Activated naive CD8-positive, alpha-beta T cell treated with anti-CD3 and anti-CD28 coated beads, Interleukin-2, amount 10 ng/mL, durations not matched to agents 7 days and 5 days (primary cell): ENCODE measurements at regions not wholly inside any gene's neighbourhood (a gene's known extent, or its start where the extent isn't known, plus 50 kb on each side); places are given as distances from the start of the nearest gene placed in this dataset.
"Not testable (repeated sequence)": the region's sequence is repeated elsewhere in the genome, so short reads cannot be mapped to it uniquely, and the experiment has no call there.

ENCODE experiments used
- ATAC-seq: fragments of 150-1000 bp; cut with Tn5 transposase; one replicate; pipeline ENCODE4 v1.10.0; 2021; ENCODE audit warnings: low read depth, moderate library complexity
- POLR2A ChIA-PET: fragments of 350-600 bp; sonication (Branson Sonifier 250); formaldehyde crosslinking; loops from one replicate; lab custom pipeline; 2021; ENCODE audit warnings: antibody characterized with exemption; lab: Charles Lee
- DNase-seq: peaks from one replicate; pipeline ENCODE4 v3.0.0; 2021
- H3K27ac Mint-ChIP-seq: one replicate; pipeline ENCODE4 v1.8.0; 2022; ENCODE audit warnings: mild to moderate bottlenecking, mixed read lengths
- H3K27me3 Mint-ChIP-seq: one replicate; pipeline ENCODE4 v1.8.0; 2022; ENCODE audit warnings: mild to moderate bottlenecking, moderate library complexity, mixed read lengths
- H3K36me3 Mint-ChIP-seq: one replicate; pipeline ENCODE4 v1.8.0; 2021; ENCODE audit warnings: mild to moderate bottlenecking, mixed read lengths
- H3K4me1 Mint-ChIP-seq: one replicate; pipeline ENCODE4 v1.8.0; 2021; ENCODE audit warnings: mixed read lengths
- H3K4me3 Mint-ChIP-seq: one replicate; pipeline ENCODE4 v1.8.0; 2022; ENCODE audit warnings: mild to moderate bottlenecking, moderate library complexity, mixed read lengths
- H3K9me3 Mint-ChIP-seq: one replicate; pipeline ENCODE4 v1.8.0; 2021; ENCODE audit warnings: mixed read lengths

DNA sequence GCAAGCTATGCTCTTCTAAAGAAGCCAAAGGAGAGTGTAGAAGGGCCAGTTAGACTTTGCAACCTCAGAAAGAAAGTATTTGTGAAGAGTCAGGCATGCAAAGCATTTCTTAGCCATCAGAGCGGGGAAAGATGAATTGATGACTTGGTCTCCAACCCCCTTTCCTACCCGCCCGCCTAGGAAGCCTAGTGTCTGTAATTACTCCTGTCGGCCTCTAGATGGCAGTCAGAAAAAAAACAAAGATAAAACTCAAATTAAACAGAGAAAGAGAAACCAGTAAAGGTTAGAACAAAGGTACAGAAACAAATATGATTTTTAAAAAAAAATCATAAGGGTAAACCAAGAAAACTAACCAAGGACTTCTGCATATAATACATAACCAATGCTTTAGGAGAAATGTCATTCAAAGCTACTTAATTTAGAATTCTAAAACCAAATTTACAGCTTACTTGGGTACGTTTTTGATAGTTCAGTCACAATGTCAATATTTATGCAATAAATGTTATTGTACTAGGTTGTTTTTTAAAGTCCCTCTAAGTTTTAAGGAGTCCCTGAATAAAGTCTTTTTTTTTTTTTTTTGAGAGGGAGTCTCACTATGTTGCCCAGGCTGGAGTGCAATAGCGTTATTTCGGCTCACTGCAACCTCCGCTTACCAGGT, 97.6 kb downstream of the LYZL1 start:
- peak; percentile 36 for ATAC-seq
- Mint-ChIP-seq H3K36me3 (peaks cover 2% of the 10 kb centered on the region), H3K9me3 (no peaks in the 10 kb centered on the region), H3K4me1 (peaks cover 9% of the 10 kb centered on the region), H3K4me3 (no peak overlapping the region), H3K27ac (no peak overlapping the region), H3K27me3 (peaks cover 5% of the 10 kb centered on the region)
- POLR2A ChIA-PET: interaction anchor here (0.7 kb wide), 1 partner anchor 126 kb away, joined by 5 read pairs; no protein-coding TSS in a partner anchor
- no peak for DNase-seq

GRCh38 chr10:29387269-29387668, 98.4 kb downstream of the LYZL1 start:
- Mint-ChIP-seq H3K4me1 (peaks cover 8% of the 10 kb centered on the region), H3K4me3 (no peak overlapping the region), H3K9me3 (no peaks in the 10 kb centered on the region), H3K27ac (no peak overlapping the region), H3K36me3 (peaks cover 2% of the 10 kb centered on the region), H3K27me3 (peaks cover 5% of the 10 kb centered on the region)
- POLR2A ChIA-PET: no interaction called here
- ATAC-seq (no peak), DNase-seq (no peak)

GRCh38 chr10:29388112-29388511, 99.2 kb downstream of the LYZL1 start:
- H3K4me1 Mint-ChIP-seq, ATAC-seq, H3K27me3 Mint-ChIP-seq, H3K4me3 Mint-ChIP-seq, POLR2A ChIA-PET, DNase-seq, H3K9me3 Mint-ChIP-seq, H3K36me3 Mint-ChIP-seq, H3K27ac Mint-ChIP-seq: not testable (repeated sequence)

GRCh38 chr10:29389493-29389892, 100.6 kb downstream of the LYZL1 start:
- H3K4me3 Mint-ChIP-seq: no peak overlapping the region
- POLR2A ChIA-PET: no interaction called here
- peaks cover 2% of the 10 kb centered on the region for H3K4me1 Mint-ChIP-seq
- H3K9me3 Mint-ChIP-seq: no peaks in the 10 kb centered on the region
- DNase-seq: no peak
- H3K27me3 Mint-ChIP-seq: peaks cover 2% of the 10 kb centered on the region
- no peak for ATAC-seq
- H3K36me3 Mint-ChIP-seq: no peaks in the 10 kb centered on the region
- no peak overlapping the region for H3K27ac Mint-ChIP-seq

DNA sequence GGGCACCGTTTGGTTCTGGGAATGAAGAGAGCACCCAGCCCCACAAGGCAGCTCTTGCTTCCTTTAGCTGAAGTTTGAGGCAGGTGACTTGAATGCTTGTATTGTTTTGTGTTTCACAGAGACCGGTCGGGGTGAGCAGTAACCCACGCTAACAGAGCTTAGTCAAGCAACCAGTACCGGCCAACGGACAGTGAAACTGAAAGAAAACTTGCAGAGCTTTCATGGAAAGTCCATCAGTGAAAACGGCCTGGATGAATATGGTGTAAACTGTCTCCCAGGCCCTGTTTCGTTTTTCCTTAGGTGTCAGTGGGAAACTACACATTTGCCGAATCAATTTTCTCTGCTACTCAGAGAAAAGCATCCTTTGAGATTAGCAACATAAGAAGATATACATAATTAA, 101.1 kb downstream of the LYZL1 start:
- Mint-ChIP-seq H3K9me3 (no peaks in the 10 kb centered on the region), H3K4me1 (peaks cover 2% of the 10 kb centered on the region), H3K27me3 (peaks cover 2% of the 10 kb centered on the region), H3K4me3 (no peak overlapping the region), H3K27ac (no peak overlapping the region), H3K36me3 (no peaks in the 10 kb centered on the region)
- ATAC-seq: no peak
- POLR2A ChIA-PET: no interaction called here
- no peak for DNase-seq

- Mint-ChIP-seq H3K4me1 (peaks cover 2% of the 10 kb centered on the region), H3K4me3 (no peak overlapping the region), H3K36me3 (no peaks in the 10 kb centered on the region), H3K27ac (no peak overlapping the region), H3K9me3 (no peaks in the 10 kb centered on the region), H3K27me3 (peaks cover 5% of the 10 kb centered on the region)
- ATAC-seq: no peak
- no peak for DNase-seq
- POLR2A ChIA-PET: no interaction called here
Observed at GRCh38 chr10:29392376-29393021, 103.6 kb downstream of the LYZL1 start.

DNA sequence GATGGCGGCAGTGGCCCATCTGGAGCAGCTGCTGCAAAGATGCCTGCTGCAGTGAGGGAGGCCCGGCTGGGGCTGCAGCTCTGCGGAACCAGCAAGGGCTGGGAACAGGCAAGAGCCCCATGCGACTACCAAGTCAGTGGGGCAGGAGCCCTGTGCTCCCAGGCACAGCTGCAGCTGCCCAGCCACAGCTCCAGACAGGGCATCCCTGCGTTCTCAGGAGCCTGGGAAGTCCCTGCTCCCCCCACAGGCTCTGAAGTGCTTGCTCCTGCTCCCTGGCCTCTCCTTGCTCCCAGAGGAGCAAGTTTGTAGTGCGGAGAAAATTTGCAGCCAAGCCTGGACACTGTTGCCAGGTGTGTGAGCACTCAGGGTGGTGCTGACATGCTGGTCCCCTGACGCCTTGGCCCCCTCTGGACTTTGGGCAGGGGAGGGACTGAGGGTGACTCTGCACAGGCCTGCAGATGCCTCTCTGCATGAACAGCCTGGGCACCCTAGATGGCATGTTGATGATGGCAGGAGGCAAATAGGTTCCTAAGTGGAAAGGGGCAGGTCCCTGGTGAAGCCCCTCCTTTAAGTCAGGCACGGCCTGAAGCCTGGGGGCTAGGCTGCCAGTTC, 105.6 kb downstream of the LYZL1 start:
- POLR2A ChIA-PET: no interaction called here

GRCh38 chr10:29395409-29395808, 106.5 kb downstream of the LYZL1 start:
- Mint-ChIP-seq H3K4me1 (peaks cover 2% of the 10 kb centered on the region), H3K27ac (no peak overlapping the region), H3K36me3 (no peaks in the 10 kb centered on the region), H3K9me3 (no peaks in the 10 kb centered on the region), H3K27me3 (peaks cover 7% of the 10 kb centered on the region), H3K4me3 (no peak overlapping the region)
- DNase-seq: no peak
- POLR2A ChIA-PET: no interaction called here
- ATAC-seq: no peak

More for the DNA sequence above, 105.6 kb downstream of the LYZL1 start:
- Mint-ChIP-seq H3K27ac (no peak overlapping the region), H3K36me3 (no peaks in the 10 kb centered on the region), H3K9me3 (no peaks in the 10 kb centered on the region), H3K4me1 (peaks cover 2% of the 10 kb centered on the region), H3K4me3 (no peak overlapping the region), H3K27me3 (peaks cover 7% of the 10 kb centered on the region)
- DNase-seq: no peak
- ATAC-seq: no peak

DNA sequence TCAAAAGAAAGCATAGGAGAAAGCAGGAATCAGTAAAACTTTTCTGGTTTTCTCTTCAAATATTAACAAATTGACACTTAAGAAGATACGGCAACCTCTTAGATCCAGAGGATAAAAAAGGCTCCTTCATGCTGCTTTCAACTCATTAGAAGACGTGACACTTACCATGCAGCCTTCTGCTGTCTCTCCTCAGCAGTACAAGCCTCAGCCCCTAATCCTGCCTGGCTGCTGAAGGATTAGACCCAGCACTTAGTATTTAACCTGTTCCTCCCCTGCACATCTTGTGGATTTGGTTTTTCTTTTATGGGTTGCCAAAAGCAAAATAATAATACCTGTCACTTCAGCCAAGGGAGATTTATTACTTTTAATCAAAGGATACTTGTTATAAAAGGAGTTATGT, 108.4 kb downstream of the LYZL1 start:
- Mint-ChIP-seq H3K27ac (no peak overlapping the region), H3K27me3 (peaks cover 16% of the 10 kb centered on the region), H3K4me1 (peaks cover 2% of the 10 kb centered on the region), H3K36me3 (no peaks in the 10 kb centered on the region), H3K4me3 (no peak overlapping the region), H3K9me3 (peaks cover 5% of the 10 kb centered on the region)
- ATAC-seq: no peak
- POLR2A ChIA-PET: no interaction called here
- no peak for DNase-seq

DNA sequence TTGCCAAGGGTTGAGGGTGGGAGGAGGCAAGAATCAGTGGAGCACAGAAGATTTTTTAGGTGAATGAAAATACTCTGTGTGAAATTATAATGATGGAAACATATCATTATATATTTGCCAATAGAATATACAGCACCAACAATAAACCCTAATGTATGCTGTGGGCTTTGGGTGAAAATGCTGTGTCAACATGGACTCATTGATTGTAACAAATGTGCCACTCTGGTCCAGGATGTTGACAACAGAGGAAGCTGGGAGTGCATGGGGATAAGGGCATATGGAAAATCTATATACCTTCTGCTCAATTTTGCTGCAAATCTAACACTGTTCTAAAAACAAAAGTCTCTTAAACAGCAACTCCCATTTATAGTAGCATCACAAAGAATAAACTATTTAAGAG, 114.3 kb downstream of the LYZL1 start:
- H3K4me1 Mint-ChIP-seq: no peaks in the 10 kb centered on the region
- peaks cover 14% of the 10 kb centered on the region for H3K9me3 Mint-ChIP-seq
- H3K4me3 Mint-ChIP-seq: no peak overlapping the region
- H3K27me3 Mint-ChIP-seq: peaks cover 16% of the 10 kb centered on the region
- ATAC-seq (no peak), DNase-seq (no peak)
- POLR2A ChIA-PET: no interaction called here
- no peak overlapping the region for H3K27ac Mint-ChIP-seq
- H3K36me3 Mint-ChIP-seq: peaks cover 3% of the 10 kb centered on the region

DNA sequence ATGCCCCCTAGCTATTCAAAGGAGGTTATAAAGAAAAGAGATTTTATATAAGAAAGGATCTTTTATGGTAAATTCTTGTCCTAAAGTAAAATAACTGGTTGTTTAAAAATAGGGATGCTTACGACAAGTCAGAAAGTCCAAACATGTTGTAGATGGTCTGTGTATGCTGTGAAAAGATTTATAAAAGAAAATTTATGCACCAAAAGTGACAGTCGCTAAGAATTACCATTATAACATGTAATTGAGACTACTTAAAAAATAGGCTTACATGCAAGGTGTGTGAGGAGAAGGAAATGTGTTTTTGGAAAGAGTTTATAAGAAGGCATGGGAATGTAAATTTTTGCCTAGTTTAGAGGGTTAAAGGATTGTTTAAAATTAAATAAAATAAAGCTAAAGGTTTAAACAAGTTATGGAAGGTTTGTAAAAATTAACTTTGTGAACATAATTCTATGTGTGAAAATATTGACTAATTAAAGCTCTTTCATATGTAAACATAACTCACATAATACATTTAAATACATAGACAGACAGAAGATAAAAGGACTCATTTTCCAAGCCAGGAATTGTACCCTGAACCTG, 118.5 kb downstream of the LYZL1 start:
- Mint-ChIP-seq H3K4me3 (no peak overlapping the region), H3K27ac (no peak overlapping the region)
- POLR2A ChIA-PET: no interaction called here

More for the DNA sequence above, 118.5 kb downstream of the LYZL1 start:
- peaks cover 13% of the 10 kb centered on the region for H3K4me1 Mint-ChIP-seq
- H3K36me3 Mint-ChIP-seq: peaks cover 3% of the 10 kb centered on the region
- ATAC-seq (no peak), DNase-seq (no peak)
- H3K27me3 Mint-ChIP-seq: peaks cover 5% of the 10 kb centered on the region
- peaks cover 9% of the 10 kb centered on the region for H3K9me3 Mint-ChIP-seq
